ENCODE measurements at regions not wholly inside any gene's neighbourhood (a gene's known extent, or its start where the extent isn't known, plus 50 kb on each side); places are given as distances from the start of the nearest gene placed in this dataset.

DNA sequence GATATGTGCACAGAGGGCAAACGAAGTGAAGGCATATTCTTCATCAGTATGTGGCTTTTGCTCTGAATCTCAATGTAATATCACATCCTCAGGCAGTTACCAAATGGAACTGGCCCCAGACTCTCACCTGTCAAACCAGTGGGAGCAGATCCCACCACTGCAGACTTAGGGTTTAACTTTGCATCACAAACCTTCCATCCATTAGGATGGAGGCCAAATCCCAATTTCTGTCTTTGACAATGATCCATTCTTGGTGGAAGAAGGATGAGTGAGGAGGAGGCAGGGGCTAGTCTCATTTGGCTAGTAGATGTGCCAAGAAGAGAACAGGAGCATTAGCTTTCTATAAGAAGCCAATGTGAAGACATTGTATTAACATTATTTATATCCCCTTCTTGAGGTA is 413.5 kb upstream of the SPRY2 start:
- no peaks in the 10 kb centered on the region for H3K36me3 ChIP-seq (ENCODE audit: control insufficient read depth, insufficient read depth, low read length)
- H3K4me2 ChIP-seq (ENCODE audit: low read length), result no peak overlapping the region
- no peak overlapping the region for H3K27ac ChIP-seq
- no peaks in the 10 kb centered on the region for H3K79me2 ChIP-seq
- H3K4me3 ChIP-seq (ENCODE audit: low read depth, low read length), result no peak overlapping the region
- H3K4me1 ChIP-seq, result no peaks in the 10 kb centered on the region
- no peak overlapping the region for H2AFZ ChIP-seq
- H3K9ac ChIP-seq, result no peak overlapping the region
- no peaks in the 10 kb centered on the region for H3K9me3 ChIP-seq (ENCODE audit: control insufficient read depth, low read length)
- no peaks in the 10 kb centered on the region for H3K27me3 ChIP-seq (ENCODE audit: control insufficient read depth, insufficient read depth, low read length)
- TF ChIP-seq, protein P1, sequence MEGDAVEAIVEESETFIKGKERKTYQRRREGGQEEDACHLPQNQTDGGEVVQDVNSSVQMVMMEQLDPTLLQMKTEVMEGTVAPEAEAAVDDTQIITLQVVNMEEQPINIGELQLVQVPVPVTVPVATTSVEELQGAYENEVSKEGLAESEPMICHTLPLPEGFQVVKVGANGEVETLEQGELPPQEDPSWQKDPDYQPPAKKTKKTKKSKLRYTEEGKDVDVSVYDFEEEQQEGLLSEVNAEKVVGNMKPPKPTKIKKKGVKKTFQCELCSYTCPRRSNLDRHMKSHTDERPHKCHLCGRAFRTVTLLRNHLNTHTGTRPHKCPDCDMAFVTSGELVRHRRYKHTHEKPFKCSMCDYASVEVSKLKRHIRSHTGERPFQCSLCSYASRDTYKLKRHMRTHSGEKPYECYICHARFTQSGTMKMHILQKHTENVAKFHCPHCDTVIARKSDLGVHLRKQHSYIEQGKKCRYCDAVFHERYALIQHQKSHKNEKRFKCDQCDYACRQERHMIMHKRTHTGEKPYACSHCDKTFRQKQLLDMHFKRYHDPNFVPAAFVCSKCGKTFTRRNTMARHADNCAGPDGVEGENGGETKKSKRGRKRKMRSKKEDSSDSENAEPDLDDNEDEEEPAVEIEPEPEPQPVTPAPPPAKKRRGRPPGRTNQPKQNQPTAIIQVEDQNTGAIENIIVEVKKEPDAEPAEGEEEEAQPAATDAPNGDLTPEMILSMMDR (IDR thresholded peaks at IDR 0.05), result no peak

DNA sequence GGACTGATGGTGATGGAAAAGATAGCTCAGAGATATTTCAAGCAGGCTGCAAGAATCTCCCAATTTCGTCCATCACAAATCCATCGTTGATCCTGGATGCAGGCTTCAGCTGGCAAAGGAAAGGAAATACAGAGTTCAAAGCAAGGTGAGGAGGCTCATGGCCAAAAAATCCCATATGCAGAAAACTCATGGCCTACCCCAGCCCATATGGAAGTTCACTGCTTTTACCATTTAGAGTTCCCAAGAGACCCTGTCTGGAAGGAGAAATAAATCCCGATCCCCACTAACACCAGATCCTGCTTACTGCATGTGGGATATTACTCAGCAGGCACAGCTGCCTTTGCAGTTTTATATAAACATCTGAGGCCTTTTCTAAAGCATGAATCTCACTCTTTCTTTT is 412.9 kb upstream of the SPRY2 start:
- H3K4me1 ChIP-seq, result no peaks in the 10 kb centered on the region
- H2AFZ ChIP-seq, result no peak overlapping the region
- no peak overlapping the region for H3K4me3 ChIP-seq (ENCODE audit: low read depth, low read length)
- no peak overlapping the region for H3K9ac ChIP-seq
- no peaks in the 10 kb centered on the region for H3K36me3 ChIP-seq (ENCODE audit: control insufficient read depth, insufficient read depth, low read length)
- TF ChIP-seq, protein P1 (IDR thresholded peaks at IDR 0.05), result no peak
- H3K79me2 ChIP-seq, result no peaks in the 10 kb centered on the region
- no peaks in the 10 kb centered on the region for H3K27me3 ChIP-seq (ENCODE audit: control insufficient read depth, insufficient read depth, low read length)
- no peak overlapping the region for H3K4me2 ChIP-seq (ENCODE audit: low read length)
- no peaks in the 10 kb centered on the region for H3K9me3 ChIP-seq (ENCODE audit: control insufficient read depth, low read length)
- no peak overlapping the region for H3K27ac ChIP-seq

GRCh38 chr13:80751854-80752253 is 410.9 kb upstream of the SPRY2 start:
- no peaks in the 10 kb centered on the region for H3K4me1 ChIP-seq
- no peak overlapping the region for H3K9ac ChIP-seq
- H3K36me3 ChIP-seq (ENCODE audit: control insufficient read depth, insufficient read depth, low read length), result no peaks in the 10 kb centered on the region
- TF ChIP-seq, protein P1 (IDR thresholded peaks at IDR 0.05), result no peak
- no peak overlapping the region for H3K4me3 ChIP-seq (ENCODE audit: low read depth, low read length)
- no peaks in the 10 kb centered on the region for H3K9me3 ChIP-seq (ENCODE audit: control insufficient read depth, low read length)
- no peaks in the 10 kb centered on the region for H3K27me3 ChIP-seq (ENCODE audit: control insufficient read depth, insufficient read depth, low read length)
- H3K4me2 ChIP-seq (ENCODE audit: low read length), result no peak overlapping the region
- no peak overlapping the region for H2AFZ ChIP-seq
- no peak overlapping the region for H3K27ac ChIP-seq
- no peaks in the 10 kb centered on the region for H3K79me2 ChIP-seq

- H3K27me3 ChIP-seq (ENCODE audit: control insufficient read depth, insufficient read depth, low read length), result no peaks in the 10 kb centered on the region
- no peak overlapping the region for H2AFZ ChIP-seq
- no peaks in the 10 kb centered on the region for H3K9me3 ChIP-seq (ENCODE audit: control insufficient read depth, low read length)
- no peak overlapping the region for H3K4me2 ChIP-seq (ENCODE audit: low read length)
- H3K4me3 ChIP-seq (ENCODE audit: low read depth, low read length), result no peak overlapping the region
- H3K27ac ChIP-seq, result no peak overlapping the region
- no peaks in the 10 kb centered on the region for H3K79me2 ChIP-seq
- H3K9ac ChIP-seq, result no peak overlapping the region
- H3K36me3 ChIP-seq (ENCODE audit: control insufficient read depth, insufficient read depth, low read length), result no peaks in the 10 kb centered on the region
- TF ChIP-seq, protein P1 (IDR thresholded peaks at IDR 0.05), result no peak
- H3K4me1 ChIP-seq, result no peaks in the 10 kb centered on the region
These were observed 403.4 kb upstream of the SPRY2 start for GRCh38 chr13:80744147-80744914.

- H3K27me3 ChIP-seq (ENCODE audit: control insufficient read depth, insufficient read depth, low read length), result no peaks in the 10 kb centered on the region
- no peak overlapping the region for H3K27ac ChIP-seq
- no peaks in the 10 kb centered on the region for H3K4me1 ChIP-seq
- H3K9me3 ChIP-seq (ENCODE audit: control insufficient read depth, low read length), result no peaks in the 10 kb centered on the region
- H3K4me2 ChIP-seq (ENCODE audit: low read length), result no peak overlapping the region
- H3K79me2 ChIP-seq, result no peaks in the 10 kb centered on the region
- no peaks in the 10 kb centered on the region for H3K36me3 ChIP-seq (ENCODE audit: control insufficient read depth, insufficient read depth, low read length)
- H3K4me3 ChIP-seq (ENCODE audit: low read depth, low read length), result no peak overlapping the region
- H2AFZ ChIP-seq, result no peak overlapping the region
- no peak overlapping the region for H3K9ac ChIP-seq
- TF ChIP-seq, protein P1 (IDR thresholded peaks at IDR 0.05), result no peak
These were observed 401.1 kb upstream of the SPRY2 start for GRCh38 chr13:80742033-80742432.
